K562 (cell line): ENCODE measurements at regions not wholly inside any gene's neighbourhood (a gene's known extent, or its start where the extent isn't known, plus 50 kb on each side); places are given as distances from the start of the nearest gene placed in this dataset.

Source experiments
- ATAC-seq: fragments of 200-7000 bp; cut with Tn5 transposase; 3 replicates; pipeline ENCODE4 v1.9.1; 2020; ENCODE audit warnings: moderate library complexity
- BruUV-seq: library from RNA; stranded (reverse); fragments of 400-500 nt; replicated peaks from 2 replicates; lab custom pipeline; 2021; lab: Mats Ljungman, UMichigan
- CTCF ChIA-PET: fragments of 300-600 bp; formaldehyde crosslinking; extraction: SDS; loops from one replicate; lab custom pipeline; 2021; ENCODE audit warnings: low intra/inter-chr PET ratio; lab: Yijun Ruan, JAX
- POLR2A ChIA-PET: fragments of 300-600, 350-650 bp; sonication (Branson Sonifier 250); formaldehyde crosslinking; extraction: SDS; loops from one replicate; lab custom pipeline; 2021; ENCODE audit warnings: antibody characterized with exemption, inconsistent platforms; lab: Yijun Ruan, JAX
- DNase-seq, 4 experiments: peaks; one replicate each; pipeline versions ENCODE4 v3.0.0 to v3.0.0-alpha.2; 2011 to 2018; ENCODE audit warnings: low spot score in 3 of 4, mixed read lengths in 3 of 4; ENCODE audit errors: extremely low read depth in 1 of 4
- FAIRE-seq: peaks from 2 replicates; lab custom pipeline; 2011; peaks lifted over from hg19 to GRCh38; lab: Jason Lieb, UNC
- H2AFZ ChIP-seq: 2 replicates; pipeline ENCODE4 v1.6.0; 2011; ENCODE audit warnings: low read depth, low read length, control low read depth, inconsistent platforms
- H3K27ac ChIP-seq: fragments of 200-600 bp; 3 replicates; pipeline ENCODE4 v1.8.0; 2011; ENCODE audit warnings: low read depth, mild to moderate bottlenecking, control low read depth, inconsistent platforms, low read length, moderate library complexity, mixed read lengths; ENCODE audit errors: extremely low read depth
- H3K27me3 ChIP-seq, 2 experiments: fragments of 300-600 bp in 1 of 2; 2 replicates in 1 of 2; 3 replicates in 1 of 2; pipeline versions ENCODE4 v1.6.0 to v1.8.0; 2011; ENCODE audit warnings: inconsistent platforms in 2 of 2, low read length in 2 of 2, mild to moderate bottlenecking in 1 of 2, mixed read lengths in 1 of 2, moderate library complexity in 1 of 2; ENCODE audit not compliant: control insufficient read depth in 2 of 2, insufficient read depth in 2 of 2
- H3K36me3 ChIP-seq: fragments of 300-600 bp; 3 replicates; pipeline ENCODE4 v1.8.0; 2011; ENCODE audit warnings: mild to moderate bottlenecking, low read length, inconsistent platforms; ENCODE audit not compliant: control insufficient read depth, insufficient read depth
- H3K4me1 ChIP-seq, 2 experiments: fragments of 200-600 bp in 1 of 2; replicated peaks in 1 of 2; 2 replicates in 1 of 2; 3 replicates in 1 of 2; pipeline versions ENCODE4 v1.5.1 to v1.8.0; 2011; ENCODE audit warnings: inconsistent platforms in 2 of 2, low read length in 2 of 2, mild to moderate bottlenecking in 1 of 2, mixed read lengths in 1 of 2, moderate library complexity in 1 of 2; ENCODE audit not compliant: control insufficient read depth in 2 of 2, insufficient read depth in 2 of 2
- H3K4me2 ChIP-seq: 2 replicates; pipeline ENCODE4 v1.6.1; 2011; ENCODE audit warnings: low read length, control low read depth, inconsistent platforms, mixed read lengths; ENCODE audit not compliant: insufficient read depth
- H3K4me3 ChIP-seq: fragments of 200-600 bp; sonication (generic), shearing (Covaris generic); 2 replicates; pipeline ENCODE4 v1.5.1; 2016; ENCODE audit warnings: control low read depth, inconsistent platforms
- H3K79me2 ChIP-seq: fragments of 200-600 bp; 3 replicates; pipeline ENCODE4 v1.8.0; 2011; ENCODE audit warnings: low read length, inconsistent platforms; ENCODE audit not compliant: control insufficient read depth, insufficient read depth
- H3K9ac ChIP-seq, 2 experiments: 2 replicates each; pipeline versions ENCODE4 v1.6.0 to v1.6.1; 2011; ENCODE audit warnings: low read depth in 2 of 2, low read length in 2 of 2, control low read depth in 1 of 2, inconsistent platforms in 1 of 2, mild to moderate bottlenecking in 1 of 2, mixed read lengths in 1 of 2; ENCODE audit not compliant: insufficient read depth in 1 of 2
- H3K9me1 ChIP-seq: one replicate; pipeline ENCODE4 v1.6.0; 2011; ENCODE audit warnings: inconsistent platforms, mild to moderate bottlenecking, low read length, moderate library complexity; ENCODE audit not compliant: control insufficient read depth, insufficient read depth
- H3K9me3 ChIP-seq: replicated peaks from 2 replicates; pipeline ENCODE4 v1.5.1; 2011; ENCODE audit warnings: low read depth, low read length, inconsistent platforms; ENCODE audit not compliant: control insufficient read depth, insufficient read depth
- H4K20me1 ChIP-seq: replicated peaks from 2 replicates; pipeline ENCODE4 v1.6.1; 2011; ENCODE audit warnings: low read length, inconsistent platforms, mixed read lengths; ENCODE audit not compliant: control insufficient read depth, insufficient read depth
- FOXK1 ChIP-seq: sonication (generic); formaldehyde crosslinking; IDR thresholded peaks from 2 replicates; pipeline ENCODE4 v1.8.0; 2022; ENCODE audit warnings: missing genetic modification reagents, mild to moderate bottlenecking, borderline replicate concordance
- MAZ ChIP-seq, 2 experiments: fragments of 450-650 bp in 1 of 2; sonication (generic) in 1 of 2; formaldehyde crosslinking; IDR thresholded peaks in 1 of 2; conservative IDR thresholded peaks in 1 of 2; 2 replicates each; pipeline versions ENCODE4 v1.4.0 to v1.5.0; 2020; ENCODE audit warnings: mild to moderate bottlenecking in 1 of 2, missing genetic modification reagents in 1 of 2
- MYNN ChIP-seq, 2 experiments: sonication (generic); formaldehyde crosslinking in 1 of 2; IDR thresholded peaks; 2 replicates each; pipeline versions ENCODE4 v1.5.0 to v1.6.1; 2016 to 2020; ENCODE audit warnings: antibody characterized with exemption in 1 of 2, missing genetic modification reagents in 1 of 2
- PHTF2 ChIP-seq: fragments of 250-450 bp; sonication (Bioruptor Pico); IDR thresholded peaks from 2 replicates; pipeline ENCODE4 v1.5.0; 2021; ENCODE audit warnings: mild to moderate bottlenecking
- SETDB1 ChIP-seq: IDR thresholded peaks from one replicate; pipeline ENCODE4 v1.6.1; 2012; ENCODE audit warnings: low read length, control low read depth, inconsistent platforms
- ZNF133 ChIP-seq: fragments of 250-450 bp; sonication (Bioruptor Pico); IDR thresholded peaks from 2 replicates; pipeline ENCODE4 v1.4.0; 2020; ENCODE audit warnings: mild to moderate bottlenecking
- WGBS: fragments of 100-300 bp; shearing (Covaris generic); methylation state at CpG from one replicate; pipeline ENCODE4 v1.1.6; 2016; ENCODE audit warnings: low coverage, mixed read lengths; ENCODE audit not compliant: insufficient coverage; ENCODE audit errors: missing lambda C conversion rate; 5-methylcytosine and 5-hydroxymethylcytosine counted together
- in situ Hi-C: fragments of 300-500 bp; cut with MboI; formaldehyde crosslinking; loops from 4 replicates; pipeline ENCODE4 v1.15.0; 2018; ENCODE audit warnings: inconsistent platforms, mixed read lengths
- intact Hi-C: fragments of 100-400 bp; cut with micrococcal nuclease; formaldehyde crosslinking; loops from 2 replicates; pipeline ENCODE4 v1.14.2; 2022

DNA sequence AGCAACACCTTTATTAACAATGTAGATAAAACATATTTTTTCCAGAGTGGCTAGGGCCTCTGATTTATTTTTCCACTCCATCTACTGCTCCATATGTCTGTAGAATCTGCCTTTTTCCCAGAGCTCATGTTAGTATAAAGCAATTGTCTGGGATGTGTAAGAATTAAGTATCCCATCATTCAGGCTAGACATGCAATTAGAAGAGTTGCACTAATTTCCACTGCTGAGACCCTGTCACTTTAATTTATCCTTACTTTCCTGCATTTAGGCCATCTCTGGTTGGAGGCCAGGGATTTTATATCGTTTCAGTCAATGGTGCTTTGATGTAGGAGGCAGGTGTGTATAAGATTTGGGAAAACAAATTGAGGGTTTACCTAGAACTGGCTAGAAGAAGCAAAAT is 286.1 kb upstream of the POU3F2 start:
- WGBS, result 0% methylated on average over 1 of the region's 1 CpG
- Histone ChIP-seq H3K36me3 (no peaks in the 10 kb centered on the region), H3K79me2 (no peaks in the 10 kb centered on the region), H3K9me3 (no peaks in the 10 kb centered on the region), H3K27ac (no peak overlapping the region), H3K9me1 (no peaks in the 10 kb centered on the region), H3K4me3 (no peak overlapping the region), H4K20me1 (no peaks in the 10 kb centered on the region), H3K4me1 (no peaks in the 10 kb centered on the region), H3K9ac (no peak overlapping the region), H2AFZ (no peak overlapping the region), H3K27me3 (no peaks in the 10 kb centered on the region), H3K4me2 (no peak overlapping the region)
- intact Hi-C loops, result no loop called here
- no TSS peak for BruUV-seq
- DNase-seq, result no peak
- ChIA-PET CTCF (no interaction called here), POLR2A (no interaction called here)
- no peak for TF ChIP-seq SETDB1
- no peak for TF ChIP-seq MAZ (CRISPR knock-in tag; conservative IDR thresholded peaks at IDR 0.05 in 1 of 2, IDR thresholded peaks at IDR 0.05 in 1 of 2)
- TF ChIP-seq PHTF2, result no peak
- no peak for FAIRE-seq
- in situ Hi-C loops, result no loop called here
- ATAC-seq, result no peak

DNA sequence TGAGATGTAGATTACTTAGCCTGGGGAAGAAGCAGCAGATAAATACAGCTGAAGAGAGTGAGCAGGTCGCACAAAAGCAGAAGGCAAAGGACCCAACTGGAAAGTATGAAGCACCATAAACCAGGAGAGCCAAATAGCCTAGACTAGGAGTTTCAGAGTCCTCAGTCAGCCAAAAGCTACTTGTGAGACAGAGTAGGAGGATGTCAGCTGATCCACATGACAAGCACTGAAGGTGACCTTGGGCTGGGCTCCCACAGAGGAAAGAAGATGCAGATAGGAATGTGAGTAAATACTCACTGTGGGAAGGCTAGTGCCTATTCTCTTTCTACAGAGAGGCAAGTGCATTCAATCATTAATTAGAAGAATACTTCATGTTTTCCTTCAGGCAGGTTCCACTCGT is 274.0 kb upstream of the POU3F2 start:
- ATAC-seq, result no peak
- no TSS peak for BruUV-seq
- TF ChIP-seq ZNF133 (CRISPR knock-in tag) (no peak), FOXK1 (no peak), MYNN (IDR thresholded peaks at IDR 0.05) (no peak), MYNN (CRISPR knock-in tag; IDR thresholded peaks at IDR 0.05) (no peak)

More for the DNA sequence above, 274.0 kb upstream of the POU3F2 start:
- H3K4me3 ChIP-seq, result no peak overlapping the region
- in situ Hi-C loops, result no loop called here
- ChIA-PET CTCF (no interaction called here), POLR2A (no interaction called here)
- no peaks in the 10 kb centered on the region for H3K4me1 ChIP-seq
- no peaks in the 10 kb centered on the region for H3K79me2 ChIP-seq
- 0% methylated on average over 2 of the region's 2 CpGs for WGBS
- no peak overlapping the region for H3K9ac ChIP-seq
- no peaks in the 10 kb centered on the region for H3K9me3 ChIP-seq
- no peaks in the 10 kb centered on the region for H4K20me1 ChIP-seq
- H2AFZ ChIP-seq, result no peak overlapping the region
- H3K27me3 ChIP-seq, result no peaks in the 10 kb centered on the region
- FAIRE-seq, result no peak
- DNase-seq, result no peak
- no peak overlapping the region for H3K27ac ChIP-seq
- no peak overlapping the region for H3K4me2 ChIP-seq
- no peaks in the 10 kb centered on the region for H3K9me1 ChIP-seq
- H3K36me3 ChIP-seq, result no peaks in the 10 kb centered on the region
- intact Hi-C loops, result no loop called here
